ENCODE measurements at regions not wholly inside any gene's neighbourhood (a gene's known extent, or its start where the extent isn't known, plus 50 kb on each side); places are given as distances from the start of the nearest gene placed in this dataset.

- no peak for TF ChIP-seq CTCF (IDR thresholded peaks at IDR 0.05 in 2 of 3, conservative IDR thresholded peaks at IDR 0.05 in 1 of 3; ENCODE audit: borderline replicate concordance in 1 of 3, insufficient read depth in 1 of 3, low read depth in 2 of 3, low read length in 2 of 3)
- TF ChIP-seq POLR2AphosphoS5 (IDR thresholded peaks at IDR 0.05; ENCODE audit: low read depth, low read length) = no peak
- no peak for TF ChIP-seq EZH2 (IDR thresholded peaks at IDR 0.05)
- no peak for TF ChIP-seq POLR2A (IDR thresholded peaks at IDR 0.05; ENCODE audit: borderline replicate concordance, extremely low read depth, insufficient read depth, insufficient read length)
- TF ChIP-seq SP1 (IDR thresholded peaks at IDR 0.05; ENCODE audit: low read depth) = no peak
- no peak for TF ChIP-seq JUND (IDR thresholded peaks at IDR 0.05)
- TF ChIP-seq, protein P1, sequence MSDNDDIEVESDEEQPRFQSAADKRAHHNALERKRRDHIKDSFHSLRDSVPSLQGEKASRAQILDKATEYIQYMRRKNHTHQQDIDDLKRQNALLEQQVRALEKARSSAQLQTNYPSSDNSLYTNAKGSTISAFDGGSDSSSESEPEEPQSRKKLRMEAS (IDR thresholded peaks at IDR 0.05) = no peak
- TF ChIP-seq CBX3 (IDR thresholded peaks at IDR 0.05; ENCODE audit: low read depth) = no peak
- TF ChIP-seq, protein P2, sequence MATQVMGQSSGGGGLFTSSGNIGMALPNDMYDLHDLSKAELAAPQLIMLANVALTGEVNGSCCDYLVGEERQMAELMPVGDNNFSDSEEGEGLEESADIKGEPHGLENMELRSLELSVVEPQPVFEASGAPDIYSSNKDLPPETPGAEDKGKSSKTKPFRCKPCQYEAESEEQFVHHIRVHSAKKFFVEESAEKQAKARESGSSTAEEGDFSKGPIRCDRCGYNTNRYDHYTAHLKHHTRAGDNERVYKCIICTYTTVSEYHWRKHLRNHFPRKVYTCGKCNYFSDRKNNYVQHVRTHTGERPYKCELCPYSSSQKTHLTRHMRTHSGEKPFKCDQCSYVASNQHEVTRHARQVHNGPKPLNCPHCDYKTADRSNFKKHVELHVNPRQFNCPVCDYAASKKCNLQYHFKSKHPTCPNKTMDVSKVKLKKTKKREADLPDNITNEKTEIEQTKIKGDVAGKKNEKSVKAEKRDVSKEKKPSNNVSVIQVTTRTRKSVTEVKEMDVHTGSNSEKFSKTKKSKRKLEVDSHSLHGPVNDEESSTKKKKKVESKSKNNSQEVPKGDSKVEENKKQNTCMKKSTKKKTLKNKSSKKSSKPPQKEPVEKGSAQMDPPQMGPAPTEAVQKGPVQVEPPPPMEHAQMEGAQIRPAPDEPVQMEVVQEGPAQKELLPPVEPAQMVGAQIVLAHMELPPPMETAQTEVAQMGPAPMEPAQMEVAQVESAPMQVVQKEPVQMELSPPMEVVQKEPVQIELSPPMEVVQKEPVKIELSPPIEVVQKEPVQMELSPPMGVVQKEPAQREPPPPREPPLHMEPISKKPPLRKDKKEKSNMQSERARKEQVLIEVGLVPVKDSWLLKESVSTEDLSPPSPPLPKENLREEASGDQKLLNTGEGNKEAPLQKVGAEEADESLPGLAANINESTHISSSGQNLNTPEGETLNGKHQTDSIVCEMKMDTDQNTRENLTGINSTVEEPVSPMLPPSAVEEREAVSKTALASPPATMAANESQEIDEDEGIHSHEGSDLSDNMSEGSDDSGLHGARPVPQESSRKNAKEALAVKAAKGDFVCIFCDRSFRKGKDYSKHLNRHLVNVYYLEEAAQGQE (IDR thresholded peaks at IDR 0.05; ENCODE audit: low read depth) = no peak
- TF ChIP-seq EGR1 (IDR thresholded peaks at IDR 0.05; ENCODE audit: low read depth) = no peak
- no peak for TF ChIP-seq RAD21 (IDR thresholded peaks at IDR 0.05; ENCODE audit: low read depth)
Measured at GRCh38 chr13:91153372-91153771, 194.1 kb upstream of the MIR17HG start.

Data from HCT116 (cell line).